ENCODE measurements at regions not wholly inside any gene's neighbourhood (a gene's known extent, or its start where the extent isn't known, plus 50 kb on each side); places are given as distances from the start of the nearest gene placed in this dataset.

DNA sequence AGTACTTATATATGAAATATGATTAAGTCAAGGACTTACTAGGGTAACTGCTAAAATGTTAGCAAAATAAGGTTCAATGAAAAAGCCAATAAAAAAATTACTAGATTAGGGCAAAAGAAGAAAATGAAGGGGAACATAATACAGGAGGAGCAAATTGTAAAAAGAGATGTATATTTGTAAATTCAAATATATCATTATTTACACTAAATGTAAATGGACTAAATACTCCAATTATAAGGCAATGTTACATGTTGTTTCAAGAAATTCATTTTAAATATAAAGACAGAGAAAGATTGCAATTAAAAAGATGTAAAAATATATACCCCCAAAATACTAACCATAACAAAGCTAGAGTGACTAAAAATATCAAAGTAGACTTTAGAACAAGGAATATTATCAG lies 134.1 kb downstream of the EFHB start:
- no peak for TF ChIP-seq EP300 (IDR thresholded peaks at IDR 0.05)
- TF ChIP-seq, protein P1, sequence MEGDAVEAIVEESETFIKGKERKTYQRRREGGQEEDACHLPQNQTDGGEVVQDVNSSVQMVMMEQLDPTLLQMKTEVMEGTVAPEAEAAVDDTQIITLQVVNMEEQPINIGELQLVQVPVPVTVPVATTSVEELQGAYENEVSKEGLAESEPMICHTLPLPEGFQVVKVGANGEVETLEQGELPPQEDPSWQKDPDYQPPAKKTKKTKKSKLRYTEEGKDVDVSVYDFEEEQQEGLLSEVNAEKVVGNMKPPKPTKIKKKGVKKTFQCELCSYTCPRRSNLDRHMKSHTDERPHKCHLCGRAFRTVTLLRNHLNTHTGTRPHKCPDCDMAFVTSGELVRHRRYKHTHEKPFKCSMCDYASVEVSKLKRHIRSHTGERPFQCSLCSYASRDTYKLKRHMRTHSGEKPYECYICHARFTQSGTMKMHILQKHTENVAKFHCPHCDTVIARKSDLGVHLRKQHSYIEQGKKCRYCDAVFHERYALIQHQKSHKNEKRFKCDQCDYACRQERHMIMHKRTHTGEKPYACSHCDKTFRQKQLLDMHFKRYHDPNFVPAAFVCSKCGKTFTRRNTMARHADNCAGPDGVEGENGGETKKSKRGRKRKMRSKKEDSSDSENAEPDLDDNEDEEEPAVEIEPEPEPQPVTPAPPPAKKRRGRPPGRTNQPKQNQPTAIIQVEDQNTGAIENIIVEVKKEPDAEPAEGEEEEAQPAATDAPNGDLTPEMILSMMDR (IDR thresholded peaks at IDR 0.05): no peak
- TF ChIP-seq POLR2AphosphoS5 (IDR thresholded peaks at IDR 0.05): no peak
- no peak for TF ChIP-seq POLR2A (IDR thresholded peaks at IDR 0.05; ENCODE audit: low read depth)
